ENCODE measurements at regions not wholly inside any gene's neighbourhood (a gene's known extent, or its start where the extent isn't known, plus 50 kb on each side); places are given as distances from the start of the nearest gene placed in this dataset.

DNA sequence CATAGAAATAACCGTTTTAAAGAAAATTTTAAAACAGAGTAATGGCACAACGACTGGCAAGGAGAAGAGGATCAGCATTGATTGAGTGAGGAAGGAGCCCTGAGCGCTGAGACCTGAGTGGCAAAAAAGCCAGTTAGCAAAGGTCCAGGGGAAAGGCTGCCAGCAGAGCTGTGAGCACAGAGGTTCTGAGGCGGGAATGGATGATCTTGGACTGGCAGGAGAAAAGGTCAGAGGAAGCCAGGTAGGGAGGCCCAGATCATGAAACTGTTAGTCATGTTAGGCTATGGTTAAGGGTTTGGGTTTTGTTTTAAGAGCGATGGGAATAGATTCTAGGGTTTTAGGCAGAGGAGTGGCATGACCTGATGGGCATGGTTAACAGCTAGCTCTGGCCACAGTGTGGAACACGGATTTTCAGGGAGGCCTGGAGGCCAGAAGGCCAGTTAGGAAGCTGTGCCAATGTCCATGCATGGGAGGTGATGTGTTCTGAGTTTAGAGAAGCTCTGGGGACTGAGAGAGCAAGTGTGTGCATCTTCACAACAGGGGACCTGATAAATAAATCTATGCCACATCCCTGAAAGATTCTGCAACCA lies 57.7 kb upstream of the GALNT10 start:
- CTCF ChIA-PET, result no interaction called here
- H3K9me3 Mint-ChIP-seq (ENCODE audit: unreplicated experiment), result no peaks in the 10 kb centered on the region
- TF ChIP-seq, protein P1, sequence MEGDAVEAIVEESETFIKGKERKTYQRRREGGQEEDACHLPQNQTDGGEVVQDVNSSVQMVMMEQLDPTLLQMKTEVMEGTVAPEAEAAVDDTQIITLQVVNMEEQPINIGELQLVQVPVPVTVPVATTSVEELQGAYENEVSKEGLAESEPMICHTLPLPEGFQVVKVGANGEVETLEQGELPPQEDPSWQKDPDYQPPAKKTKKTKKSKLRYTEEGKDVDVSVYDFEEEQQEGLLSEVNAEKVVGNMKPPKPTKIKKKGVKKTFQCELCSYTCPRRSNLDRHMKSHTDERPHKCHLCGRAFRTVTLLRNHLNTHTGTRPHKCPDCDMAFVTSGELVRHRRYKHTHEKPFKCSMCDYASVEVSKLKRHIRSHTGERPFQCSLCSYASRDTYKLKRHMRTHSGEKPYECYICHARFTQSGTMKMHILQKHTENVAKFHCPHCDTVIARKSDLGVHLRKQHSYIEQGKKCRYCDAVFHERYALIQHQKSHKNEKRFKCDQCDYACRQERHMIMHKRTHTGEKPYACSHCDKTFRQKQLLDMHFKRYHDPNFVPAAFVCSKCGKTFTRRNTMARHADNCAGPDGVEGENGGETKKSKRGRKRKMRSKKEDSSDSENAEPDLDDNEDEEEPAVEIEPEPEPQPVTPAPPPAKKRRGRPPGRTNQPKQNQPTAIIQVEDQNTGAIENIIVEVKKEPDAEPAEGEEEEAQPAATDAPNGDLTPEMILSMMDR (IDR thresholded peaks at IDR 0.05; ENCODE audit: insufficient read depth in 1 of 2, low read depth in 1 of 2, low read length in 1 of 2, severe bottlenecking in 1 of 2, unreplicated experiment in 1 of 2), result no peak

DNA sequence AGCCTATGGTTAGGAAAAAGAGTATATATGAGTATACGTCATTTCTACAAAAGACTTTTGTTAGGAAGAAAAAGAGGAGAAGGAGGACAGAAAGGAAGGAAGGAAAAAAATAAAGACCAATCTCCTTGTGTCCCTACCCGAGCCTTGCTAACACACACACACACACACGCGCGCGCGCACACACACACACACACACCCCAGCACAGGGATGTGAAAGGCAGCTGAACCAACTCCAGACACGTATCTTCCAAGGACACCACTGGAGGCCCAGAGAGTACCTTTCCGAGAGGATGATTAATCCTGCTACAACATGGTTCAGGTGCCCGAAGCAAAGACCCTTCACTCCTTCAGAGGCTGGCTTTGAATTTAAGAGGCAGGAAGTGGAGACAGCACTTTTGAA lies 56.9 kb upstream of the GALNT10 start:
- CTCF ChIA-PET, result no interaction called here
- intact Hi-C loops (cut with micrococcal nuclease; ENCODE audit: unreplicated experiment), result loop anchor here (5.0 kb wide), 1 partner anchor 61 kb away; no protein-coding TSS in a partner anchor
- POLR2A ChIA-PET, result no interaction called here

More for the DNA sequence above, 57.7 kb upstream of the GALNT10 start:
- no peak overlapping the region for H3K4me3 Mint-ChIP-seq (ENCODE audit: unreplicated experiment)
- Histone ChIP-seq H3K27me3 (replicated peaks; ENCODE audit: control insufficient read depth, insufficient read depth, low read length) (no peaks in the 10 kb centered on the region), H3K36me3 (ENCODE audit: control insufficient read depth, insufficient read depth, low read length) (no peaks in the 10 kb centered on the region), H3K9me3 (no peaks in the 10 kb centered on the region), H3K4me3 (ENCODE audit: low read depth, low read length) (no peak overlapping the region), H3K4me1 (no peaks in the 10 kb centered on the region)
- DNase-seq, result no peak
- intact Hi-C loops (cut with micrococcal nuclease; ENCODE audit: unreplicated experiment), result loop anchor here (5.0 kb wide), 1 partner anchor 61 kb away; no protein-coding TSS in a partner anchor
- H3K36me3 Mint-ChIP-seq (ENCODE audit: insufficient read depth, unreplicated experiment), result no peaks in the 10 kb centered on the region
- no TSS peak for BruUV-seq (replicated peaks)
- peaks cover 23% of the 10 kb centered on the region for H3K27me3 Mint-ChIP-seq (ENCODE audit: insufficient read depth, unreplicated experiment)
- POLR2A ChIA-PET, result no interaction called here
- H3K27ac Mint-ChIP-seq (ENCODE audit: unreplicated experiment), result no peak overlapping the region
- H3K4me1 Mint-ChIP-seq (ENCODE audit: low read depth, unreplicated experiment), result no peaks in the 10 kb centered on the region

DNA sequence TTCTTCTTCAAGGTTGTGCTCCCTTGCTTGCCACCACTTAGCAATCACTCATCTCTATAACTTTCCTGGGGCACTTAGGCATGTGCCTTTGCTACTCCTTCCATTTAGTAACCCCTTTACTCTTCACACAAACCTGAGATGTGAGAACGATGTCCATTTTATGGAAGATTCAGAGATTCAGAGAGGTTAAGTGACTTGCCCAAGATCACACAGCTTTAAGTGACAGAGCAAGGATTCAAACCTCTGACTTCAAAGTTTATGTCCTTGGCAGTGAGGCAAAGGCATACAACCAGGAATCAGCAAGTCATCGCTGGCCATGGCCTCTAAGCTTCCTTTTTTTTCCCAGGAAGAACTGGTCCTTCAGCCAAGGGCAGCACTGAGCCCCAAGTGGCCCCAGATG lies 56.0 kb upstream of the GALNT10 start:
- TF ChIP-seq, protein P1 (IDR thresholded peaks at IDR 0.05; ENCODE audit: insufficient read depth in 1 of 2, low read depth in 1 of 2, low read length in 1 of 2, severe bottlenecking in 1 of 2, unreplicated experiment in 1 of 2), result no peak
- BruUV-seq (replicated peaks), result no TSS peak
- Histone ChIP-seq H3K27me3 (replicated peaks; ENCODE audit: control insufficient read depth, insufficient read depth, low read length) (no peaks in the 10 kb centered on the region), H3K4me3 (ENCODE audit: low read depth, low read length) (no peak overlapping the region), H3K36me3 (ENCODE audit: control insufficient read depth, insufficient read depth, low read length) (no peaks in the 10 kb centered on the region), H3K9me3 (no peaks in the 10 kb centered on the region), H3K4me1 (no peaks in the 10 kb centered on the region)
- ChIA-PET CTCF (interaction anchor here (0.6 kb wide), 1 partner anchor 62 kb away, joined by 3 read pairs; no protein-coding TSS in a partner anchor), POLR2A (no interaction called here)
- no peaks in the 10 kb centered on the region for H3K4me1 Mint-ChIP-seq (ENCODE audit: low read depth, unreplicated experiment)
- H3K27me3 Mint-ChIP-seq (ENCODE audit: insufficient read depth, unreplicated experiment), result peaks cover 21% of the 10 kb centered on the region
- H3K27ac Mint-ChIP-seq (ENCODE audit: unreplicated experiment), result no peak overlapping the region
- H3K36me3 Mint-ChIP-seq (ENCODE audit: insufficient read depth, unreplicated experiment), result no peaks in the 10 kb centered on the region
- no peak overlapping the region for H3K4me3 Mint-ChIP-seq (ENCODE audit: unreplicated experiment)
- no peak for DNase-seq
- H3K9me3 Mint-ChIP-seq (ENCODE audit: unreplicated experiment), result no peaks in the 10 kb centered on the region
- intact Hi-C loops (cut with micrococcal nuclease; ENCODE audit: unreplicated experiment), result loop anchor here (5.0 kb wide), 1 partner anchor 62 kb away; no protein-coding TSS in a partner anchor

More for the DNA sequence above, 56.9 kb upstream of the GALNT10 start:
- no peaks in the 10 kb centered on the region for H3K36me3 ChIP-seq (ENCODE audit: control insufficient read depth, insufficient read depth, low read length)
- H3K4me3 ChIP-seq (ENCODE audit: low read depth, low read length), result no peak overlapping the region
- no peaks in the 10 kb centered on the region for H3K4me1 ChIP-seq
- Mint-ChIP-seq H3K9me3 (ENCODE audit: unreplicated experiment) (no peaks in the 10 kb centered on the region), H3K27me3 (ENCODE audit: insufficient read depth, unreplicated experiment) (peaks cover 21% of the 10 kb centered on the region), H3K27ac (ENCODE audit: unreplicated experiment) (no peak overlapping the region), H3K4me1 (ENCODE audit: low read depth, unreplicated experiment) (no peaks in the 10 kb centered on the region), H3K36me3 (ENCODE audit: insufficient read depth, unreplicated experiment) (no peaks in the 10 kb centered on the region), H3K4me3 (ENCODE audit: unreplicated experiment) (no peak overlapping the region)
- BruUV-seq (replicated peaks), result no TSS peak
- peak in 1 of 2 experiments; percentile 15 for DNase-seq
- no peaks in the 10 kb centered on the region for H3K9me3 ChIP-seq
- H3K27me3 ChIP-seq (replicated peaks; ENCODE audit: control insufficient read depth, insufficient read depth, low read length), result no peaks in the 10 kb centered on the region
- TF ChIP-seq, protein P1 (IDR thresholded peaks at IDR 0.05; ENCODE audit: insufficient read depth in 1 of 2, low read depth in 1 of 2, low read length in 1 of 2, severe bottlenecking in 1 of 2, unreplicated experiment in 1 of 2), result no peak

Data from Caco-2 (cell line).